ENCODE measurements at regions not wholly inside any gene's neighbourhood (a gene's known extent, or its start where the extent isn't known, plus 50 kb on each side); places are given as distances from the start of the nearest gene placed in this dataset.

- TF ChIP-seq PPARA (CRISPR knock-in tag; IDR thresholded peaks at IDR 0.05; ENCODE audit: borderline replicate concordance): no peak
- no peak for TF ChIP-seq TOX (CRISPR knock-in tag; IDR thresholded peaks at IDR 0.05; ENCODE audit: borderline replicate concordance)
- no peak for TF ChIP-seq OSR1 (CRISPR knock-in tag; IDR thresholded peaks at IDR 0.05)
- TF ChIP-seq BACH2 (CRISPR knock-in tag; IDR thresholded peaks at IDR 0.05; ENCODE audit: borderline replicate concordance): no peak
- TF ChIP-seq CSRNP3 (CRISPR knock-in tag; IDR thresholded peaks at IDR 0.05): no peak
- TF ChIP-seq ZC3H10 (CRISPR knock-in tag; IDR thresholded peaks at IDR 0.05): no peak
- no peak for TF ChIP-seq ZNF8 (CRISPR knock-in tag; IDR thresholded peaks at IDR 0.05)
- TF ChIP-seq PATZ1 (CRISPR knock-in tag; IDR thresholded peaks at IDR 0.05; ENCODE audit: borderline replicate concordance): no peak
- TF ChIP-seq ZFP3 (CRISPR knock-in tag; IDR thresholded peaks at IDR 0.05): no peak
- no peak for TF ChIP-seq SNAI2 (CRISPR knock-in tag; IDR thresholded peaks at IDR 0.05)
- TF ChIP-seq ZNF565 (CRISPR knock-in tag; conservative IDR thresholded peaks at IDR 0.05; ENCODE audit: low read depth): no peak
- no peak for TF ChIP-seq TSHZ2 (CRISPR knock-in tag; IDR thresholded peaks at IDR 0.05)
- TF ChIP-seq CREB5 (CRISPR knock-in tag; IDR thresholded peaks at IDR 0.05; ENCODE audit: low read depth): no peak
- TF ChIP-seq ESRRG (CRISPR knock-in tag; IDR thresholded peaks at IDR 0.05): no peak
- TF ChIP-seq RARB (CRISPR knock-in tag; IDR thresholded peaks at IDR 0.05): no peak
- TF ChIP-seq ZFP30 (CRISPR knock-in tag; IDR thresholded peaks at IDR 0.05): no peak
- no peak for TF ChIP-seq CSDC2 (CRISPR knock-in tag; IDR thresholded peaks at IDR 0.05)
- TF ChIP-seq POU6F1 (CRISPR knock-in tag; IDR thresholded peaks at IDR 0.05; ENCODE audit: borderline replicate concordance, low read depth): no peak
- TF ChIP-seq GLIS3 (CRISPR knock-in tag; IDR thresholded peaks at IDR 0.05): no peak
These were observed 191.7 kb downstream of the NDUFA10 start for GRCh38 chr2:239833269-239834109.

GRCh38 chr2:239832490-239833268 is 192.5 kb downstream of the NDUFA10 start:
- no peak for TF ChIP-seq ARNTL (CRISPR knock-in tag; IDR thresholded peaks at IDR 0.05; ENCODE audit: borderline replicate concordance, low read depth)
- TF ChIP-seq ZFP3 (CRISPR knock-in tag; IDR thresholded peaks at IDR 0.05): no peak
- no peak for TF ChIP-seq BACH2 (CRISPR knock-in tag; IDR thresholded peaks at IDR 0.05; ENCODE audit: borderline replicate concordance)
- TF ChIP-seq ZNF70 (CRISPR knock-in tag; IDR thresholded peaks at IDR 0.05): no peak
- no peak for TF ChIP-seq ZC3H10 (CRISPR knock-in tag; IDR thresholded peaks at IDR 0.05)
- TF ChIP-seq GLIS3 (CRISPR knock-in tag; IDR thresholded peaks at IDR 0.05): no peak
- TF ChIP-seq ESRRG (CRISPR knock-in tag; IDR thresholded peaks at IDR 0.05): no peak
- no peak for TF ChIP-seq ZFP30 (CRISPR knock-in tag; IDR thresholded peaks at IDR 0.05)
- TF ChIP-seq CREB5 (CRISPR knock-in tag; IDR thresholded peaks at IDR 0.05; ENCODE audit: low read depth): no peak
- no peak for TF ChIP-seq CSDC2 (CRISPR knock-in tag; IDR thresholded peaks at IDR 0.05)
- TF ChIP-seq ISL1 (CRISPR knock-in tag; IDR thresholded peaks at IDR 0.05): no peak
- no peak for TF ChIP-seq PATZ1 (CRISPR knock-in tag; IDR thresholded peaks at IDR 0.05; ENCODE audit: borderline replicate concordance)
- no peak for TF ChIP-seq OSR1 (CRISPR knock-in tag; IDR thresholded peaks at IDR 0.05)
- TF ChIP-seq CSRNP3 (CRISPR knock-in tag; IDR thresholded peaks at IDR 0.05): no peak
- no peak for TF ChIP-seq SNAI2 (CRISPR knock-in tag; IDR thresholded peaks at IDR 0.05)
- TF ChIP-seq TOX (CRISPR knock-in tag; IDR thresholded peaks at IDR 0.05; ENCODE audit: borderline replicate concordance): no peak
- no peak for ATAC-seq

More at GRCh38 chr2:239833269-239834109, 191.7 kb downstream of the NDUFA10 start:
- ATAC-seq: no peak
